SK-N-SH treated with all-trans-retinoic acid at 6 μM for 48 hours (cell line): ENCODE measurements at regions not wholly inside any gene's neighbourhood (a gene's known extent, or its start where the extent isn't known, plus 50 kb on each side); places are given as distances from the start of the nearest gene placed in this dataset.
"Not testable (repeated sequence)": the region's sequence is repeated elsewhere in the genome, so short reads cannot be mapped to it uniquely, and the experiment has no call there.

Source experiments
- ATAC-seq: fragments of 200-7000 bp; cut with Tn5 transposase; 3 replicates; pipeline ENCODE4 v1.9.1; 2020; ENCODE audit warnings: mild to moderate bottlenecking, moderate library complexity
- ARNTL ChIP-seq: fragments of 450-650 bp; formaldehyde crosslinking; IDR thresholded peaks from 2 replicates; pipeline ENCODE4 v1.5.0; 2020; ENCODE audit warnings: low read depth, mild to moderate bottlenecking, moderate library complexity, borderline replicate concordance
- CSRNP3 ChIP-seq: fragments of 250-450 bp; sonication (Bioruptor Pico); IDR thresholded peaks from 2 replicates; pipeline ENCODE4 v1.5.1; 2021; ENCODE audit warnings: mild to moderate bottlenecking, moderate library complexity
- ESRRG ChIP-seq: fragments of 250-450 bp; sonication (Bioruptor Pico); IDR thresholded peaks from 2 replicates; pipeline ENCODE4 v1.6.1; 2021; ENCODE audit warnings: mild to moderate bottlenecking
- GLIS3 ChIP-seq: fragments of 250-450 bp; sonication (Bioruptor Pico); IDR thresholded peaks from 2 replicates; pipeline ENCODE4 v1.5.0; 2020; ENCODE audit warnings: mild to moderate bottlenecking, moderate library complexity
- ISL1 ChIP-seq: fragments of 250-450 bp; sonication (Bioruptor Pico); IDR thresholded peaks from 2 replicates; pipeline ENCODE4 v2.1.2; 2022; ENCODE audit warnings: mild to moderate bottlenecking, moderate library complexity
- OSR1 ChIP-seq: fragments of 250-450 bp; sonication (Bioruptor Pico); IDR thresholded peaks from 2 replicates; pipeline ENCODE4 v1.8.0; 2022; ENCODE audit warnings: moderate library complexity, mild to moderate bottlenecking, inconsistent platforms
- PPARA ChIP-seq: fragments of 250-450 bp; sonication (Bioruptor Pico); IDR thresholded peaks from 2 replicates; pipeline ENCODE4 v1.5.0; 2020; ENCODE audit warnings: mild to moderate bottlenecking, borderline replicate concordance
- RARB ChIP-seq: fragments of 250-450 bp; sonication (Bioruptor Pico); IDR thresholded peaks from 2 replicates; pipeline ENCODE4 v1.8.0; 2021; ENCODE audit warnings: mild to moderate bottlenecking, moderate library complexity
- SNAI2 ChIP-seq: fragments of 250-450 bp; sonication (Bioruptor Pico); IDR thresholded peaks from 2 replicates; pipeline ENCODE4 v1.5.0; 2020; ENCODE audit warnings: mild to moderate bottlenecking, moderate library complexity
- TOX ChIP-seq: fragments of 250-450 bp; sonication (Bioruptor Pico); IDR thresholded peaks from 2 replicates; pipeline ENCODE4 v1.8.0; 2021; ENCODE audit warnings: mild to moderate bottlenecking, moderate library complexity, borderline replicate concordance
- TSHZ2 ChIP-seq: fragments of 250-450 bp; sonication (Bioruptor Pico); IDR thresholded peaks from 2 replicates; pipeline ENCODE4 v1.5.0; 2020; ENCODE audit warnings: mild to moderate bottlenecking, moderate library complexity
- ZC3H10 ChIP-seq: fragments of 250-450 bp; sonication (Bioruptor Pico); IDR thresholded peaks from 2 replicates; pipeline ENCODE4 v1.5.1; 2021; ENCODE audit warnings: mild to moderate bottlenecking, moderate library complexity
- ZFP3 ChIP-seq: fragments of 250-450 bp; sonication (Bioruptor Pico); IDR thresholded peaks from 2 replicates; pipeline ENCODE4 v1.5.0; 2020; ENCODE audit warnings: mild to moderate bottlenecking, moderate library complexity
- ZNF565 ChIP-seq: fragments of 450-650 bp; formaldehyde crosslinking; conservative IDR thresholded peaks from 2 replicates; pipeline ENCODE4 v1.5.0; 2020; ENCODE audit warnings: low read depth, mild to moderate bottlenecking, moderate library complexity
- ZNF8 ChIP-seq: fragments of 450-650 bp; formaldehyde crosslinking; IDR thresholded peaks from 2 replicates; pipeline ENCODE4 v1.5.0; 2020; ENCODE audit warnings: mild to moderate bottlenecking, moderate library complexity
- TF ChIP-seq, protein P1 (sequence below): fragments of 250-450 bp; sonication (Bioruptor Pico); IDR thresholded peaks from 2 replicates; pipeline ENCODE4 v1.5.1; 2020; ENCODE audit warnings: low read depth, mild to moderate bottlenecking, moderate library complexity
- TF ChIP-seq, protein P2 (sequence below): fragments of 250-450 bp; sonication (Bioruptor Pico); IDR thresholded peaks from 2 replicates; pipeline ENCODE4 v1.8.0; 2021; ENCODE audit warnings: low read depth, mild to moderate bottlenecking, moderate library complexity, borderline replicate concordance
- TF ChIP-seq, protein P3 (sequence below): fragments of 250-450 bp; sonication (Bioruptor Pico); IDR thresholded peaks from 2 replicates; pipeline ENCODE4 v1.8.0; 2020; ENCODE audit warnings: mild to moderate bottlenecking, moderate library complexity, borderline replicate concordance

DNA sequence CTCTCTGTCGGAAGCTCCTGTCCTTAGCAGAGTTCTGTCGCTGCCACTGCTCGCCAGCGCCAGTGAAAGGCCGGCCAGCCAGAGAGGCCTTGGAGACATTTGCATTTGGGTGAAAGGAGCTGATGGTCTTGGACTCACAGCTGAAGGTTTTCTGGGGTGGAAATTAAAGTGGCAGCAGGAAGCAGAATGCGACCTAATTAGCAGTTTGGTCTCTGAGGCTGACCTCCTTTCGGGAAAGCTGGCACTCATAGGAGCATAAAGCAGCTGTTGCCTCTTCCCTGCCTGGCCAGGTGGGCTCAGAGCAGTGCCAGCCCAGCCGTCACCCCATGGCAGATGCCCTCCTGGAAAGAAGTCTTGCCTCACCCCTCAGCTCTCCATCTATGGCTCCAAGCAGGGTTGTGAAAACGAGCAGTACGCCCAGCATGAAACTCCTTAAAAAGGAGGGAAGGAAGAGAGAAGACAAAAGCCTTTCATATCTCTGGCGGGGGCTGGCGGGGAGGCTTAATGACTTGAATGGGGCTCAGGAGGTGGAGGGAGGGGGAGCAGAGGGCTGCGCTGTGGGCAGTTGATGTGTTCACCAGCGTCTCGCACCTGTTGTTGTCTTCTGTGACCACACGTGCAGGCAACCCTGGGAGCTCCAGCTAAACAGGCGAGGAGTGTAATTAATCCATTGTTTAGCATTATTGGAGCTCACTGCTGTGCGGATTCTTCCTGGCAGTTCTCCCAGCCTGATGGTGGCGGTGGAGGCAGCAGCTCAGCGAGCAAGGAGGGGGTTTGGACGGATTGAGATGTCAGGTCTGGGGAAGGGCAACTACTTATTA, 264.0 kb downstream of the MID1IP1 start:
- no peak for TF ChIP-seq TOX (CRISPR knock-in tag)
- no peak for TF ChIP-seq PPARA
- no peak for TF ChIP-seq OSR1 (CRISPR knock-in tag)
- TF ChIP-seq CSRNP3, result no peak
- no peak for TF ChIP-seq ARNTL (CRISPR knock-in tag)
- no peak for TF ChIP-seq ZNF565 (CRISPR knock-in tag)
- ATAC-seq, result no peak

- no peak for ATAC-seq
- no peak for TF ChIP-seq ISL1 (CRISPR knock-in tag)
- TF ChIP-seq ESRRG, result no peak
- TF ChIP-seq, protein P1, sequence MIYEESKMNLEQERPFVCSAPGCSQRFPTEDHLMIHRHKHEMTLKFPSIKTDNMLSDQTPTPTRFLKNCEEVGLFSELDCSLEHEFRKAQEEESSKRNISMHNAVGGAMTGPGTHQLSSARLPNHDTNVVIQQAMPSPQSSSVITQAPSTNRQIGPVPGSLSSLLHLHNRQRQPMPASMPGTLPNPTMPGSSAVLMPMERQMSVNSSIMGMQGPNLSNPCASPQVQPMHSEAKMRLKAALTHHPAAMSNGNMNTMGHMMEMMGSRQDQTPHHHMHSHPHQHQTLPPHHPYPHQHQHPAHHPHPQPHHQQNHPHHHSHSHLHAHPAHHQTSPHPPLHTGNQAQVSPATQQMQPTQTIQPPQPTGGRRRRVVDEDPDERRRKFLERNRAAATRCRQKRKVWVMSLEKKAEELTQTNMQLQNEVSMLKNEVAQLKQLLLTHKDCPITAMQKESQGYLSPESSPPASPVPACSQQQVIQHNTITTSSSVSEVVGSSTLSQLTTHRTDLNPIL (CRISPR knock-in tag), result no peak
- TF ChIP-seq RARB (CRISPR knock-in tag), result no peak
- no peak for TF ChIP-seq CSRNP3
- no peak for TF ChIP-seq PPARA
- no peak for TF ChIP-seq ZFP3 (CRISPR knock-in tag)
- TF ChIP-seq ZC3H10 (CRISPR knock-in tag), result no peak
- TF ChIP-seq ZNF565 (CRISPR knock-in tag), result no peak
- TF ChIP-seq, protein P2, sequence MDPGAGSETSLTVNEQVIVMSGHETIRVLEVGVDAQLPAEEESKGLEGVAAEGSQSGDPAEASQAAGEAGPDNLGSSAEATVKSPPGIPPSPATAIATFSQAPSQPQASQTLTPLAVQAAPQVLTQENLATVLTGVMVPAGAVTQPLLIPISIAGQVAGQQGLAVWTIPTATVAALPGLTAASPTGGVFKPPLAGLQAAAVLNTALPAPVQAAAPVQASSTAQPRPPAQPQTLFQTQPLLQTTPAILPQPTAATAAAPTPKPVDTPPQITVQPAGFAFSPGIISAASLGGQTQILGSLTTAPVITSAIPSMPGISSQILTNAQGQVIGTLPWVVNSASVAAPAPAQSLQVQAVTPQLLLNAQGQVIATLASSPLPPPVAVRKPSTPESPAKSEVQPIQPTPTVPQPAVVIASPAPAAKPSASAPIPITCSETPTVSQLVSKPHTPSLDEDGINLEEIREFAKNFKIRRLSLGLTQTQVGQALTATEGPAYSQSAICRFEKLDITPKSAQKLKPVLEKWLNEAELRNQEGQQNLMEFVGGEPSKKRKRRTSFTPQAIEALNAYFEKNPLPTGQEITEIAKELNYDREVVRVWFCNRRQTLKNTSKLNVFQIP, result no peak
- no peak for TF ChIP-seq TSHZ2 (CRISPR knock-in tag)
Observed at GRCh38 chrX:39067866-39068265, 266.6 kb downstream of the MID1IP1 start.

DNA sequence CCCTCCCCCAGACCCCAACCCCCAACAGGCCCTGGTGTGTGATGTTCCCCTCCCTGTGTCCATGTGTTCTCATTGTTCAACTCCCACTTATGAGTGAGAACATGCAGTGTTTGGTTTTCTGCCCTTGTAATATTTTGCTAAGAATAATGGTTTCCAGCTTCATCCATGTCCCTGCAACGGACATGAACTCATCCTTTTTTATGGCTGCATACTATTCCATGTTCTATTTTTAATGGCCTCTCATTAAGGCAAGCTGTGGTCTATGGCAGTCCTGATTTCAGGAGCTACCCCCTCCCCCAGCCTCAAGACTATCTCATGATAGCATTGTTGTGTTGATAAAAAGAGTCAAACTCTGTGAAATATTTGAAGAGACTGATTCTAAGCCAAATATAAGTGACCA, 267.4 kb downstream of the MID1IP1 start:
- not testable (repeated sequence) for ATAC-seq

GRCh38 chrX:39070009-39070408, 268.8 kb downstream of the MID1IP1 start:
- TF ChIP-seq CSRNP3 (no peak), SNAI2 (CRISPR knock-in tag) (no peak), ZNF8 (CRISPR knock-in tag) (no peak), ISL1 (CRISPR knock-in tag) (no peak), RARB (CRISPR knock-in tag) (no peak), ARNTL (CRISPR knock-in tag) (no peak), GLIS3 (CRISPR knock-in tag) (no peak), ESRRG (no peak)
- TF ChIP-seq, protein P3, sequence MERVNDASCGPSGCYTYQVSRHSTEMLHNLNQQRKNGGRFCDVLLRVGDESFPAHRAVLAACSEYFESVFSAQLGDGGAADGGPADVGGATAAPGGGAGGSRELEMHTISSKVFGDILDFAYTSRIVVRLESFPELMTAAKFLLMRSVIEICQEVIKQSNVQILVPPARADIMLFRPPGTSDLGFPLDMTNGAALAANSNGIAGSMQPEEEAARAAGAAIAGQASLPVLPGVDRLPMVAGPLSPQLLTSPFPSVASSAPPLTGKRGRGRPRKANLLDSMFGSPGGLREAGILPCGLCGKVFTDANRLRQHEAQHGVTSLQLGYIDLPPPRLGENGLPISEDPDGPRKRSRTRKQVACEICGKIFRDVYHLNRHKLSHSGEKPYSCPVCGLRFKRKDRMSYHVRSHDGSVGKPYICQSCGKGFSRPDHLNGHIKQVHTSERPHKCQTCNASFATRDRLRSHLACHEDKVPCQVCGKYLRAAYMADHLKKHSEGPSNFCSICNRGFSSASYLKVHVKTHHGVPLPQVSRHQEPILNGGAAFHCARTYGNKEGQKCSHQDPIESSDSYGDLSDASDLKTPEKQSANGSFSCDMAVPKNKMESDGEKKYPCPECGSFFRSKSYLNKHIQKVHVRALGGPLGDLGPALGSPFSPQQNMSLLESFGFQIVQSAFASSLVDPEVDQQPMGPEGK (CRISPR knock-in tag), result no peak
- TF ChIP-seq, protein P2, result no peak
- TF ChIP-seq, protein P1 (CRISPR knock-in tag), result no peak
- TF ChIP-seq, all 23 proteins: peak for 0
- no peak for ATAC-seq
